ENCODE measurements at regions not wholly inside any gene's neighbourhood (a gene's known extent, or its start where the extent isn't known, plus 50 kb on each side); places are given as distances from the start of the nearest gene placed in this dataset.

GRCh38 chr11:82653752-82654151 is 79.9 kb downstream of the FAM181B start:
- no peaks in the 10 kb centered on the region for H3K9me3 ChIP-seq
- intact Hi-C loops (cut with DNase I; ENCODE audit: low total_unique reads), result no loop called here
- 80 to 86% methylated on average over 4 of the region's 4 CpGs for WGBS, 2 donors

GRCh38 chr11:82639251-82639650 is 94.4 kb downstream of the FAM181B start:
- no peaks in the 10 kb centered on the region for H3K4me1 ChIP-seq

More at GRCh38 chr11:82653752-82654151, 79.9 kb downstream of the FAM181B start:
- no peaks in the 10 kb centered on the region for H3K27me3 ChIP-seq
- no peaks in the 10 kb centered on the region for H3K36me3 ChIP-seq (ENCODE audit: low read depth, missing control alignments)
- no peak for TF ChIP-seq CTCF (IDR thresholded peaks at IDR 0.05)
- TF ChIP-seq POLR2A (IDR thresholded peaks at IDR 0.05), result no peak
- no peak overlapping the region for H3K4me3 ChIP-seq
- no peak for DNase-seq
- H3K4me1 ChIP-seq, result no peaks in the 10 kb centered on the region
- H3K27ac ChIP-seq, result no peak overlapping the region

GRCh38 chr11:82636615-82637014 is 97.0 kb downstream of the FAM181B start:
- Histone ChIP-seq H3K27me3 (no peaks in the 10 kb centered on the region), H3K4me3 (no peak overlapping the region), H3K27ac (no peak overlapping the region), H3K4me1 (no peaks in the 10 kb centered on the region), H3K36me3 (ENCODE audit: low read depth, missing control alignments) (no peaks in the 10 kb centered on the region), H3K9me3 (no peaks in the 10 kb centered on the region)
- TF ChIP-seq POLR2A (IDR thresholded peaks at IDR 0.05) (no peak), CTCF (IDR thresholded peaks at IDR 0.05) (no peak)
- intact Hi-C loops (cut with DNase I; ENCODE audit: low total_unique reads), result no loop called here
- WGBS, 2 donors, result 68 to 87% methylated on average over 1 of the region's 1 CpG
- DNase-seq, result no peak

More at GRCh38 chr11:82639251-82639650, 94.4 kb downstream of the FAM181B start:
- Histone ChIP-seq H3K9me3 (no peaks in the 10 kb centered on the region), H3K36me3 (ENCODE audit: low read depth, missing control alignments) (no peaks in the 10 kb centered on the region), H3K27me3 (no peaks in the 10 kb centered on the region), H3K27ac (no peak overlapping the region), H3K4me3 (no peak overlapping the region)
- no peak for DNase-seq
- no peak for TF ChIP-seq POLR2A (IDR thresholded peaks at IDR 0.05)
- TF ChIP-seq CTCF (IDR thresholded peaks at IDR 0.05), result no peak
- intact Hi-C loops (cut with DNase I; ENCODE audit: low total_unique reads), result no loop called here
- WGBS, 2 donors, result 55 to 61% methylated on average over 3 of the region's 3 CpGs

- Histone ChIP-seq H3K27me3 (no peaks in the 10 kb centered on the region), H3K4me1 (no peaks in the 10 kb centered on the region), H3K27ac (no peak overlapping the region), H3K36me3 (ENCODE audit: low read depth, missing control alignments) (no peaks in the 10 kb centered on the region), H3K9me3 (no peaks in the 10 kb centered on the region), H3K4me3 (no peak overlapping the region)
- 95 to 100% methylated on average over 2 of the region's 2 CpGs for WGBS, 2 donors
- intact Hi-C loops (cut with DNase I; ENCODE audit: low total_unique reads), result no loop called here
- no peak for DNase-seq
- TF ChIP-seq CTCF (IDR thresholded peaks at IDR 0.05) (no peak), POLR2A (IDR thresholded peaks at IDR 0.05) (no peak)
Observed at GRCh38 chr11:82634091-82634490, 99.6 kb downstream of the FAM181B start.
